Motor neuron (in vitro differentiated cells): ENCODE measurements at regions not wholly inside any gene's neighbourhood (a gene's known extent, or its start where the extent isn't known, plus 50 kb on each side); places are given as distances from the start of the nearest gene placed in this dataset.
"Not testable (repeated sequence)": the region's sequence is repeated elsewhere in the genome, so short reads cannot be mapped to it uniquely, and the experiment has no call there.

ENCODE experiments used
- ATAC-seq, 8 experiments: fragments of 200-7000 bp; cut with Tn5 transposase; replicated peaks in 6 of 8; 2 replicates each; pipeline ENCODE4 v1.8.0; 2021; ENCODE audit warnings: mild to moderate bottlenecking in 8 of 8, moderate library complexity in 8 of 8
- H3K27ac ChIP-seq, 2 donors: fragments of 250-450 bp; sonication (Bioruptor Pico); 2 replicates each; pipeline ENCODE4 v1.9.0; 2021; ENCODE audit warnings: antibody characterized with exemption in 2 of 2, mild to moderate bottlenecking in 2 of 2, moderate library complexity in 1 of 2
- H3K4me1 ChIP-seq, 2 donors: fragments of 250-450 bp; sonication (Bioruptor Pico); replicated peaks in 1 of 2; 2 replicates each; pipeline ENCODE4 v1.6.1; 2021; ENCODE audit warnings: antibody characterized with exemption in 2 of 2, mild to moderate bottlenecking in 2 of 2, moderate library complexity in 1 of 2
- H3K4me3 ChIP-seq, 5 donors: fragments of 250-450 bp; sonication (Bioruptor Pico); 2 replicates each; pipeline ENCODE4 v1.9.0; 2021; ENCODE audit warnings: antibody characterized with exemption in 5 of 5, mild to moderate bottlenecking in 5 of 5, moderate library complexity in 4 of 5
- WGBS, 10 experiments: fragments of 450-650 bp; shearing (Covaris generic); methylation state at CpG; one replicate each; pipeline ENCODE4 v1.0.0; 2022; 5-methylcytosine and 5-hydroxymethylcytosine counted together
- in situ Hi-C, 9 experiments: fragments of 400-800 bp; cut with MboI; loops; one replicate each; pipeline ENCODE4 v1.15.0; 2021; ENCODE audit warnings: low sequenced_read_pairs in 9 of 9, low pct_unique_long_range_greater_than_20kb in 2 of 9; ENCODE audit not compliant: unreplicated experiment in 9 of 9

DNA sequence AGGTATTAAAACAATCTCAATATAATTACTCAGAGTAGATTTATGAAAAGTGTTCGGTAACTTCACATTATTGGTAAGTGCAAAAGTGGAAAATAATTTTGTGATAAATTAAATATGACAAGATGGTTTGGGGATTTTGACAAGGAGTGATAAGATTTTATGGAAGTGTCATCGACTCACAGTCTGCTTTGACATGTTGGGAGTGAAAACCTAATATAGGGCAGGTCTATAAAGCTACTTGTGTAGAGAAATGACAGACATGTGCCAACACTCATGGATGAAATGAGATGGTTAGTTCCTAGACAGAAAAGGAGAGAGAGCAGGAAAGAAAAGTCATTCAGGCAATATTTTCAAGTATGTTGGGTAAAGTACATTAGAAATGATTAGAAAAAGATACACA is 456.8 kb downstream of the TRAM1L1 start:
- H3K4me3 ChIP-seq, result no peak overlapping the region
- 0 to 94% (median 50%) methylated on average over 1 to 2 of the region's 2 CpGs; no CpG with 5 or more reads in 2 of the 10 experiments for WGBS, 10 experiments
- H3K27ac ChIP-seq, result no peak overlapping the region
- H3K4me1 ChIP-seq, result no peaks in the 10 kb centered on the region
- in situ Hi-C loops, result no loop called here
- ATAC-seq, result no peak

- no peak overlapping the region for H3K27ac ChIP-seq
- no peak for ATAC-seq
- no peak overlapping the region for H3K4me3 ChIP-seq
- 0 to 100% (median 40%) methylated on average over 1 of the region's 1 CpG; no CpG with 5 or more reads in 1 of the 10 experiments for WGBS, 10 experiments
- in situ Hi-C loops, result no loop called here
- H3K4me1 ChIP-seq, result no peaks in the 10 kb centered on the region
These were observed 457.8 kb downstream of the TRAM1L1 start for GRCh38 chr4:116627545-116627944.

DNA sequence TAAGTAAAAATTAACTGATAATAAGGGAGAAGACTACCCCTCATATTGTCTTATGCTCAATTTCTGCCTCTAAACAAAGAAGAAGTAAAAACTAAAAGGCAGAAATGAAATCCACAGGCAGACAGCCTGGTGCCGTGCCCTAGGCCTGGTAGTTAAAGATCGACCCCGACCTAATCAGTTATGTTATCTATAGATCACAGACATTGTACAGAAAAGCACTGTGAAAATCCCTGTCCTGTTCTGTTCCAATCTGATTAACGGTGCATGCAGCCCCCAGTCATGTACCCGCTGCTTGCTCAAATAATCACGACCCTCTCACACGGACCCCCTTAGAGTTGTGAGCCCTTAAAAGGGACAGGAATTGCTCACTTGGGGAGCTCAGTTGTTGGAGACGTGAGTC is 465.9 kb downstream of the TRAM1L1 start:
- H3K4me3 ChIP-seq, ATAC-seq, H3K27ac ChIP-seq, in situ Hi-C loops, H3K4me1 ChIP-seq: not testable (repeated sequence)
- WGBS, 10 experiments, result 6 to 62% (median 31%) methylated on average over 1 to 7 of the region's 8 CpGs; no CpG with 5 or more reads in 2 of the 10 experiments

DNA sequence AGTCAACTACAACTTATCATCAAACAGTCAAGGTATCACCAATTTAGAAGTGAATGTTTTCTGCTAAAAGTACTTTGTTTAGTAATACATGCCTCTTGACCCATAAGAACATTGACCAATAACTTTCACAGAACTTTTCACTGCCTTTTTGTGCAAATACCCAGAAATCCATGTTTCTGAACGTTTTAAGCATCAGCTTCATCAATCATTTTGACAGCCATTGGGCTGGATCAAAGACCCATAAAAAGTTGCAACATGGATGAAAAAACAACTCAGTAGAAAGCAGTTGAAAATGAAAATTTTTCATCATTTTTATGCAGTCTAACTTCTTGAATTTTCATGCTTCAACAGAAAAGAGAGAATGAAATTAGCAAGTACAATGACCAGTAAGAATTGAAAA is 466.7 kb downstream of the TRAM1L1 start:
- no peak overlapping the region for H3K4me3 ChIP-seq
- no peak for ATAC-seq
- in situ Hi-C loops, result no loop called here
- WGBS, 10 experiments, result 0 to 29% (median 3%) methylated on average over 1 of the region's 1 CpG
- H3K4me1 ChIP-seq, result peaks cover 0 to 4% of the 10 kb centered on the region in 2 donors
- H3K27ac ChIP-seq, result no peak overlapping the region

- Histone ChIP-seq H3K4me1 (no peaks in the 10 kb centered on the region), H3K27ac (no peak overlapping the region), H3K4me3 (no peak overlapping the region)
- ATAC-seq, result no peak
- 0 to 70% (median 43%) methylated on average over 1 to 2 of the region's 2 CpGs; no CpG with 5 or more reads in 6 of the 10 experiments for WGBS, 10 experiments
- in situ Hi-C loops, result no loop called here
These were observed 482.3 kb downstream of the TRAM1L1 start for GRCh38 chr4:116603096-116603495.

GRCh38 chr4:116599859-116600258 is 485.5 kb downstream of the TRAM1L1 start:
- in situ Hi-C loops, result no loop called here

DNA sequence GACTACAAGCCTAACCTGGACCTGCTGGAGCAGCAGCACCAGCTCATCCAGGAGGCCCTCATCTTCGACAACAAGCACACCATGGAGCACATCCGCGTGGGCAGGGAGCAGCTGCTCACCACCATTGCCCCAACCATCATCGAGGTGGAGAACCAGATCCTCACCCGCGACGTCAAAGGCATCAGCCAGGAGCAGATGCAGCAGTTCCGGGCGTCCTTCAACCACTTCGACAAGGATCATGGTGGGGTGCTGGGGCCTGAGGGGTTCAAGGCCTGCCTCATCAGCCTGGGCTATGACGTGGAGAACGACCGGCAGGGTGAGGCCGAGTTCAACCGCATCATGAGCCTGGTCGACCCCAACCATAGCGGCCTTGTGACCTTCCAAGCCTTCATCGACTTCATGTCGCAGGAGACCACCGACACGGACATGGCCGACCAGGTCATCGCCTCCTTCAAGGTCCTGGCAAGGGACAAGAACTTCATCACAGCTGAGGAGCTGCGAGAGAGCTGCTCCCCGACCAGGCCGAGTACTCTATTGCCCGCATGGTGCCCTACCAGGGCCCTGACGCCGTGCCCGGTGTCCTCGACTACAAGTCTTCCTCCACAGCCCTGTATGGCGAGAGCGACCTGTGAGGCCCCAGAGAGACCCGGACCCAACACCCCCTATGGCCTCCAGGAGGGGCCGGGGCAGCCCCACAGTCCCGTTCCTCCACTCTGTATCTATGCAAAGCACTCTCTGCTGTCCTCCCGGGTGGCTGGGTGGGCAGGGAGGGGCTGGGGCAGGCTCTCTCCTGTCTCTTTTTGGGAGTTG is 486.2 kb downstream of the TRAM1L1 start:
- ATAC-seq, result no peak
- no peaks in the 10 kb centered on the region for H3K4me1 ChIP-seq
- H3K4me3 ChIP-seq, result no peak overlapping the region
- in situ Hi-C loops, result no loop called here
- 93 to 100% (median 99%) methylated on average over 2 to 7 of the region's 37 CpGs; no CpG with 5 or more reads in 6 of the 10 experiments for WGBS, 10 experiments
- H3K27ac ChIP-seq, result no peak overlapping the region

More at GRCh38 chr4:116599859-116600258, 485.5 kb downstream of the TRAM1L1 start:
- Histone ChIP-seq H3K4me1 (no peaks in the 10 kb centered on the region), H3K4me3 (no peak overlapping the region), H3K27ac (no peak overlapping the region)
- 0 to 100% (median 70%) methylated on average over 1 to 4 of the region's 11 CpGs; no CpG with 5 or more reads in 3 of the 10 experiments for WGBS, 10 experiments
- no peak for ATAC-seq

DNA sequence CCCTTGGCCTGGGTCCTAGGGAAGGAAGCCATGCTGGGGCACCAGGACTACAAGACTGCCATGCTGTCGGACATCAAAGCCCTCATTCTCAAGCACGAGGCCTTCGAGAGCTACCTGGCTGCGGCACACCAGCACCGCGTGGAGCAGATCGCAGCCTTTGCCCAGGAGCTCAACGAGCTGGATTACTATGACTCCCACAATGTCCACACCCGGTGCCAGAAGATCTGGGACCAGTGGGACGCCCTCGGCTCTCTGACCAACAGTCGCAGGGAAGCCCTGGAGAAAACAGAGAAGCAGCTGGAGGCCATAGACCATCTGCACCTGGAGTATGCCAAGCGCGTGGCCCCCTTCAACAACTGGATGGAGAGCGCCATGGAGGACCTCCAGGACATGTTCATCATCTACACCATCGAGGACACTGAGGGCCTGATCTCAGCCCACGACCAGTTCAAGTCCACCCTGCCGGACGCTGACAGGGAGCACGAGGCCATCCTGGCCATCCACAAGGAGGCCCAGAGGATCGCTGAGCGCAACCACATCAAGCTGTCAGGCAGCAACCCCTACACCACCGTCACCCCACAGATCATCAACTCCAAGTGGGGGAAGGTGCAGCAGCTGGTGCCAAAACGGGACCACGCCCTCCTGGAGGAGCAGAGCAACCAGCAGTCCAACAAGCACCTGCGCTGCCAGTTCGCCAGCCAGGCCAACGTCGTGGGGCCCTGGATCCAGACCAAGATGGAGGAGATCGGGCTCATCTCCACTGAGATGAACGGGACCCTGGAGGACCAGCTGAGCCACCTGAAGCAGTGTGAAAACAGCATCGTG is 487.0 kb downstream of the TRAM1L1 start:
- 70 to 100% (median 90%) methylated on average over 1 to 19 of the region's 32 CpGs; no CpG with 5 or more reads in 6 of the 10 experiments for WGBS, 10 experiments
- ATAC-seq, result no peak
- in situ Hi-C loops, result no loop called here

GRCh38 chr4:116590648-116591047 is 494.7 kb downstream of the TRAM1L1 start:
- Histone ChIP-seq H3K27ac (no peak overlapping the region), H3K4me1 (peaks cover 0 to 5% of the 10 kb centered on the region in 2 donors), H3K4me3 (no peak overlapping the region)
- ATAC-seq, result no peak
- in situ Hi-C loops, result no loop called here

More for the DNA sequence above, 487.0 kb downstream of the TRAM1L1 start:
- H3K27ac ChIP-seq, result no peak overlapping the region
- H3K4me3 ChIP-seq, result no peak overlapping the region
- H3K4me1 ChIP-seq, result no peaks in the 10 kb centered on the region

DNA sequence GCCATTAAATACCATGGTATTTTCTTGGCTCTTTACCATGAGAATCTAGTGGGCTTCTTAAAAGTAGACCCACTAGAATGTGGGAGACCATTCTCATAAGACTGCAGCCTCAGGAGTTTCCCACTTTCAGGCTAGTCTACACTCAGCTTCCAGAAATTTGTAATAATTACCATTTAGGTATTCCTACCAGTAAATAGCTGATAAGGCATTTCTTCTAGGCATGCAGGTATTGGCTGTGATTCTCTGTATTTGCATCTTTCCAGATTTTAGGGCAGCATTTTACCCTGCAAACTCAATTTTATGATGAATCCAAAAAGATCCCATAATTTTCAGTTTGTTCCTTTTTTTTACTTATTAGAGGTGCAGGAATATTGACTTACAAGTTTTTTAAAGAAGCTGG is 496.6 kb downstream of the TRAM1L1 start:
- no peak overlapping the region for H3K27ac ChIP-seq
- in situ Hi-C loops, result no loop called here
- no peak overlapping the region for H3K4me3 ChIP-seq
- ATAC-seq, result no peak
- peaks cover 0 to 10% of the 10 kb centered on the region in 2 donors for H3K4me1 ChIP-seq

GRCh38 chr4:116585246-116585645 is 500.1 kb downstream of the TRAM1L1 start:
- peaks cover 0 to 5% of the 10 kb centered on the region in 2 donors for H3K4me1 ChIP-seq
- in situ Hi-C loops, result no loop called here
- peak in 3 of 8 experiments; percentile 21 to 42 (median 27) for ATAC-seq
- no peak overlapping the region for H3K27ac ChIP-seq
- WGBS, 10 experiments, result 0 to 83% (median 32%) methylated on average over 1 to 3 of the region's 3 CpGs
- H3K4me3 ChIP-seq, result no peak overlapping the region

DNA sequence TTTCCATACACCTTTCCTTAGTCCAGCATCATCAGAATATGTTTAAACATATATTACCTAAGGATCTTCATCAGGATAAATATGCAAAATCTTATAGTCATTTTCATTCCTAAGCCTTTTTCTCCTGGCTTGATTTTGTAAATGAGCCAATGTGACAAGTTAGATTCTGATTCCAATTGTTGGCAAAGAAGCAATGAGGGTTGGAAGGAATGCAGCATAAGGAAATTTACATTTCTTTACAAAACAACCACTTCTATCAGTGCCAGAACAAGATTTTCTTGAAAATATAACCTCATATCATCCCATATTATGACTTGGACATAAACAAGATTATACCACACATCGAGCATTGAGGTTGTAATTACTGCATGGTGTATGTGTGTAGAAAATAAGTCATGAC is 508.1 kb downstream of the TRAM1L1 start:
- no peak overlapping the region for H3K4me3 ChIP-seq
- in situ Hi-C loops, result no loop called here
- ATAC-seq, result no peak
- H3K4me1 ChIP-seq, result no peaks in the 10 kb centered on the region
- H3K27ac ChIP-seq, result no peak overlapping the region
- 0 to 100% (median 37%) methylated on average over 1 of the region's 1 CpG; no CpG with 5 or more reads in 2 of the 10 experiments for WGBS, 10 experiments

DNA sequence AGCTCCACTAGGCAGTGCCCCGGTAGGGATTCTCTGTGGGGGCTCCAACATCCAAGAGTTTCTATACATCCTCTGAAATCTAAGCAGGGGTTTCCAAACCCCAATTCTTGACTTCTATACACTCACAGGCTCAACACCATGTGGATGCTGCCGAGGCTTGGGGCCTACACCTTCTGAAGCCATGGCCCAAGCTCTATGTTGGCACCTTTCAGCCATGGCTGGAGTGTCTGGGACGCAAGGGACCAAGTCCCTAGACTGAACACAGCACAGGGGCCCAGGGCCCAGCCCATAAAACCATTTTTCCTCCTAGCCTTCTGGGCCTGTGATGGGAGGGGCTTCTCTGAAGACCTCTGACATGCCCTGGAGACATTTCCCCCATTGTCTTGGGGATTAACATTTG is 511.8 kb downstream of the TRAM1L1 start:
- H3K4me3 ChIP-seq, result no peak overlapping the region
- 0 to 100% (median 50%) methylated on average over 1 to 2 of the region's 3 CpGs; no CpG with 5 or more reads in 5 of the 10 experiments for WGBS, 10 experiments
- no peak overlapping the region for H3K27ac ChIP-seq
- H3K4me1 ChIP-seq, result no peaks in the 10 kb centered on the region
- ATAC-seq, result no peak
- in situ Hi-C loops, result no loop called here
